ENCODE measurements at regions not wholly inside any gene's neighbourhood (a gene's known extent, or its start where the extent isn't known, plus 50 kb on each side); places are given as distances from the start of the nearest gene placed in this dataset.

DNA sequence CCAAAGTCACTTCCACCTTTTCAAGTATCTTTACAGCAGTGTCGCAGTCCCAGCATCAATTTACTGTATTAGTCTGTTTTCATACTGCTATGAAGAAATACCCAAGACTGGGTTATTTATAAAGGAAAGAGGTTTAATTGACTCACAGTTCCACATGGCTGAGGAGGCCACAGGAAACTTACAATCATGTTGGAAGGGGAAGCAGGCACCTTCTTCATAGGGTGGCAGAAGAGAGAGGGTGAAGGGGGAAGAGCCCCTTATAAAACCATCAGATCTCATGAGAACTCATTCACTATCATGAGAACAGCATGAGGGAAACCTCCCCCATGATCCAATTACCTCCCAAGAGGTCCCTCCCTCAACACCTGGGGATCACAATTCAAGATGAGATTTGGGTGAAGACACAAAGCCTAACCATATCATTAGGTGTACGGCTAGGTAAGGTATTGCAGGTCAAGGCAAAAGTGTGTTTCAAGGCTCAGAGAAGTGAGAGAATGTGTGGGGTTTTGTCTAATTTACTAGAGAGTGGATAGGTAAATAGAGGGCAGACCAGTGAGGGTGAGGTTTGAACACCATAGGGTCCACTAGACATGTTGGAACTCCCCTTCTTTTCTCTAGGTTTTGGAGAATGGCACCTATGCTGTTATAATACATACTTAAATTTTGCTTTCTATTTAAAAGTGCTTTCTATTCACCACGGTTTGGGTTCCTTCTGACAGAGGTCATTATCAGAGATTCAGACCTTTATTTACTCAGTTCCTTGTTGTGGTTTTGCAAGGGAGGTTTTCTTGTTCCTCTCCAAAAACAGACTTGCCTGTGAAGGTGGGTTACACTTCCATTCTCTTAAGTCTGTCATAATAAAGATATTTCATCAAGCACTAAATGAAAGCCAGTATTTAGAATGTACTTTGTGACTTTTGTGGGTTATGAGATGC lies 186.6 kb downstream of the CPEB2 start:
- Histone ChIP-seq H3K27ac (ENCODE audit: low read depth, low read length) (no peak overlapping the region), H3K9me3 (ENCODE audit: insufficient read depth, low read length) (no peaks in the 10 kb centered on the region), H3K79me2 (ENCODE audit: insufficient read depth, low read length) (no peaks in the 10 kb centered on the region), H3F3A (ENCODE audit: insufficient read depth) (no peaks in the 10 kb centered on the region), H3K36me3 (ENCODE audit: low read length) (no peaks in the 10 kb centered on the region), H2AFZ (ENCODE audit: low read depth, low read length, severe bottlenecking) (no peak overlapping the region), H3K9me2 (replicated peaks; ENCODE audit: insufficient read depth, low read length) (no peaks in the 10 kb centered on the region), H3K4me3 (ENCODE audit: insufficient read depth, low read length, poor library complexity, severe bottlenecking) (no peak overlapping the region), H3K27me3 (ENCODE audit: low read length) (no peaks in the 10 kb centered on the region), H3K4me2 (ENCODE audit: low read depth, low read length, poor library complexity, severe bottlenecking) (no peak overlapping the region), H3K9ac (ENCODE audit: low read length) (no peak overlapping the region), H4K20me1 (ENCODE audit: low read depth, low read length) (no peaks in the 10 kb centered on the region)
- TF ChIP-seq CTCF (IDR thresholded peaks at IDR 0.05; ENCODE audit: insufficient read depth, low read length, poor library complexity, severe bottlenecking) (no peak), EZH2phosphoT487 (conservative IDR thresholded peaks at IDR 0.05; ENCODE audit: low read length) (no peak)

- Histone ChIP-seq H2AFZ (ENCODE audit: low read depth, low read length, severe bottlenecking) (no peak overlapping the region), H3F3A (ENCODE audit: insufficient read depth) (no peaks in the 10 kb centered on the region), H3K9me3 (ENCODE audit: insufficient read depth, low read length) (no peaks in the 10 kb centered on the region), H4K20me1 (ENCODE audit: low read depth, low read length) (no peaks in the 10 kb centered on the region), H3K9ac (ENCODE audit: low read length) (no peak overlapping the region), H3K4me3 (ENCODE audit: insufficient read depth, low read length, poor library complexity, severe bottlenecking) (no peak overlapping the region), H3K27me3 (ENCODE audit: low read length) (no peaks in the 10 kb centered on the region), H3K27ac (ENCODE audit: low read depth, low read length) (no peak overlapping the region), H3K9me2 (replicated peaks; ENCODE audit: insufficient read depth, low read length) (no peaks in the 10 kb centered on the region), H3K36me3 (ENCODE audit: low read length) (no peaks in the 10 kb centered on the region), H3K79me2 (ENCODE audit: insufficient read depth, low read length) (no peaks in the 10 kb centered on the region), H3K4me2 (ENCODE audit: low read depth, low read length, poor library complexity, severe bottlenecking) (no peak overlapping the region)
- no peak for TF ChIP-seq EZH2phosphoT487 (conservative IDR thresholded peaks at IDR 0.05; ENCODE audit: low read length)
- no peak for TF ChIP-seq CTCF (IDR thresholded peaks at IDR 0.05; ENCODE audit: insufficient read depth, low read length, poor library complexity, severe bottlenecking)
These were observed 192.2 kb downstream of the CPEB2 start for GRCh38 chr4:15194520-15194919.

GRCh38 chr4:15197005-15197404 lies 194.7 kb downstream of the CPEB2 start:
- Histone ChIP-seq H3K79me2 (ENCODE audit: insufficient read depth, low read length) (no peaks in the 10 kb centered on the region), H3K9me2 (replicated peaks; ENCODE audit: insufficient read depth, low read length) (no peaks in the 10 kb centered on the region), H4K20me1 (ENCODE audit: low read depth, low read length) (no peaks in the 10 kb centered on the region), H2AFZ (ENCODE audit: low read depth, low read length, severe bottlenecking) (no peak overlapping the region), H3K9me3 (ENCODE audit: insufficient read depth, low read length) (no peaks in the 10 kb centered on the region), H3K9ac (ENCODE audit: low read length) (no peak overlapping the region), H3K27me3 (ENCODE audit: low read length) (no peaks in the 10 kb centered on the region), H3K36me3 (ENCODE audit: low read length) (no peaks in the 10 kb centered on the region), H3F3A (ENCODE audit: insufficient read depth) (no peaks in the 10 kb centered on the region), H3K4me2 (ENCODE audit: low read depth, low read length, poor library complexity, severe bottlenecking) (no peak overlapping the region), H3K27ac (ENCODE audit: low read depth, low read length) (no peak overlapping the region), H3K4me3 (ENCODE audit: insufficient read depth, low read length, poor library complexity, severe bottlenecking) (no peak overlapping the region)
- TF ChIP-seq CTCF (IDR thresholded peaks at IDR 0.05; ENCODE audit: insufficient read depth, low read length, poor library complexity, severe bottlenecking), result no peak
- TF ChIP-seq EZH2phosphoT487 (conservative IDR thresholded peaks at IDR 0.05; ENCODE audit: low read length), result no peak

Data from SU-DHL-6 (cell line).